ENCODE measurements at regions not wholly inside any gene's neighbourhood (a gene's known extent, or its start where the extent isn't known, plus 50 kb on each side); places are given as distances from the start of the nearest gene placed in this dataset.

DNA sequence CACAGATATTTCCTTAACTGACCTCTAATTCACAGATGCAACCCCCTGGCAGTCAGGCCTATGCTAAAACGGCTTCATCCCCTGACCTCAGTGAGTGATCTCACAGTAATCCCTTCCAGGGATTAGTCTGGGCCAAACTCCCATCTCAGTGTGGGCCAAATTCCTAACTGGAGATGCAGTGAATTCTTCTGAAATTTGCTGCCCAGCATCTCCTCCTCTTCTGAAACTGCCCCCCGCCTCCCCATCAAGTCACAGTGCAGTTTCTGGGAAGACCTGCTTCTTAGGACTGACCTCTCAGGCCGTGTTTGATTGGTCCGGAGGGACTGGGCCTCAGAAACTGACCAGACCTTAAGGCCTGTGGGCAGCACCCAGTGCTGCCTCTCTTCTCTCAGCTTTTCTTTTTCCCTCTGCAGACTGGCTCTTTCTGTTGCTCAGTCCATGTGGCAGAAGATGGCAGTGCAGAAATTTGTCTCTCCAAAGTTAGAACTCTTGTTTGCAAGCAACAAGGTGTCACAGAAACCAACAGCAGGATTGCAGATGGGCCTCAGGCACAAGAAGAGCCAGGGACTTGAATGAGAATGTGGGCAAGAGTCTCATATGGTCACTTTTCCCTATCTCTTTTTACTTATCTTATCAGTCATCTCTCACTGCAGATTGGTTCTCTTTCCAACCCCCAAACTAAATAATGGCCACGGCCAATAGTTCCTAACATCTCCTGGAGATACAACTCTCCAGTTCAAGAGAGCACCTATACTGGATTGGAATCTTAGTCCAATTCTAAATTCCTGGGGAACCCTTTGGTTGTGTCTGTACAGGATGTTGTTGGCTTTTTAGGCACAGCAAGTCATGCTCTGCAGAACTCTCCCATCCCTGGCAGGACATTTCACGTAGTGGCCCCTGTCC, 95.5 kb upstream of the RALGPS2 start:
- TF ChIP-seq POLR2A (IDR thresholded peaks at IDR 0.05; ENCODE audit: low read length) (no peak), GATA1 (IDR thresholded peaks at IDR 0.05; ENCODE audit: low read depth, low read length) (no peak)
